H9 (cell line): ENCODE measurements at regions not wholly inside any gene's neighbourhood (a gene's known extent, or its start where the extent isn't known, plus 50 kb on each side); places are given as distances from the start of the nearest gene placed in this dataset.

Experiments used
- DNase-seq: peaks from one replicate; pipeline ENCODE4 v3.0.0-alpha.2; 2017
- H2AFZ ChIP-seq: one replicate; pipeline ENCODE4 v1.6.1; 2013; ENCODE audit warnings: mild to moderate bottlenecking, low read length, control low read depth, moderate library complexity
- H2AK5ac ChIP-seq: 2 replicates; pipeline ENCODE4 v1.6.1; 2013; ENCODE audit warnings: low read length, control low read depth, mixed read lengths; ENCODE audit not compliant: insufficient read length
- H2BK120ac ChIP-seq: one replicate; pipeline ENCODE4 v1.6.1; 2013; ENCODE audit warnings: low read depth, mild to moderate bottlenecking, low read length, control low read depth, inconsistent platforms; ENCODE audit not compliant: poor library complexity, severe bottlenecking
- H2BK12ac ChIP-seq: 2 replicates; pipeline ENCODE4 v1.6.1; 2013; ENCODE audit warnings: low read length, control low read depth, mixed read lengths, low read depth; ENCODE audit not compliant: insufficient read length
- H2BK15ac ChIP-seq: 2 replicates; pipeline ENCODE4 v1.6.1; 2013; ENCODE audit warnings: low read depth, low read length, control low read depth
- H2BK20ac ChIP-seq: one replicate; pipeline ENCODE4 v1.6.1; 2013; ENCODE audit warnings: low read depth, mild to moderate bottlenecking, low read length, control low read depth, inconsistent platforms; ENCODE audit not compliant: poor library complexity, severe bottlenecking
- H2BK5ac ChIP-seq: 2 replicates; pipeline ENCODE4 v1.6.1; 2013; ENCODE audit warnings: low read length, control low read depth, mixed read lengths; ENCODE audit not compliant: insufficient read length
- H3K14ac ChIP-seq: 2 replicates; pipeline ENCODE4 v1.6.1; 2013; ENCODE audit warnings: low read length, control low read depth; ENCODE audit not compliant: insufficient read depth
- H3K18ac ChIP-seq: 2 replicates; pipeline ENCODE4 v1.6.1; 2013; ENCODE audit warnings: low read depth, mild to moderate bottlenecking, mixed read lengths, low read length, control low read depth; ENCODE audit not compliant: insufficient read length
- H3K23ac ChIP-seq: 2 replicates; pipeline ENCODE4 v1.6.1; 2013; ENCODE audit warnings: low read length, control low read depth, mixed read lengths, low read depth; ENCODE audit not compliant: insufficient read length
- H3K23me2 ChIP-seq: 2 replicates; pipeline ENCODE4 v1.6.1; 2013; ENCODE audit warnings: low read depth, mild to moderate bottlenecking, mixed read lengths, low read length, control low read depth; ENCODE audit not compliant: insufficient read length, poor library complexity, severe bottlenecking
- H3K27ac ChIP-seq: 2 replicates; pipeline ENCODE4 v1.5.1; 2013; ENCODE audit warnings: low read length, control low read depth, mixed read lengths, low read depth; ENCODE audit not compliant: insufficient read length
- H3K27me3 ChIP-seq: 2 replicates; pipeline ENCODE4 v1.6.1; 2013; ENCODE audit warnings: low read length, control low read depth, inconsistent platforms; ENCODE audit not compliant: insufficient read depth
- H3K4ac ChIP-seq: 2 replicates; pipeline ENCODE4 v1.6.1; 2013; ENCODE audit warnings: low read depth, mild to moderate bottlenecking, control low read depth, inconsistent platforms, low read length, moderate library complexity
- H3K4me1 ChIP-seq: 2 replicates; pipeline ENCODE4 v1.6.1; 2013; ENCODE audit warnings: low read length, control low read depth, inconsistent platforms; ENCODE audit not compliant: insufficient read depth
- H3K4me2 ChIP-seq: 2 replicates; pipeline ENCODE4 v1.6.1; 2013; ENCODE audit warnings: low read length, control low read depth, mixed read lengths; ENCODE audit not compliant: insufficient read length, insufficient read depth
- H3K56ac ChIP-seq: 2 replicates; pipeline ENCODE4 v1.6.1; 2013; ENCODE audit warnings: low read depth, mild to moderate bottlenecking, mixed read lengths, low read length, control low read depth; ENCODE audit not compliant: insufficient read length
- H3K79me1 ChIP-seq: 2 replicates; pipeline ENCODE4 v1.6.1; 2013; ENCODE audit warnings: low read depth, mild to moderate bottlenecking, moderate library complexity, low read length, control low read depth, inconsistent platforms; ENCODE audit not compliant: insufficient read depth, poor library complexity, severe bottlenecking
- H3K79me2 ChIP-seq: 2 replicates; pipeline ENCODE4 v1.6.1; 2013; ENCODE audit warnings: low read length, control low read depth, inconsistent platforms; ENCODE audit not compliant: insufficient read depth
- H3K9ac ChIP-seq: 2 replicates; pipeline ENCODE4 v1.6.1; 2013; ENCODE audit warnings: low read length, control low read depth, mixed read lengths; ENCODE audit not compliant: insufficient read length; ENCODE audit errors: extremely low read depth
- H3K9me3 ChIP-seq: one replicate; pipeline ENCODE4 v1.6.1; 2013; ENCODE audit warnings: low read depth, low read length, inconsistent platforms; ENCODE audit not compliant: control insufficient read depth
- H3T11ph ChIP-seq: one replicate; pipeline ENCODE4 v1.6.1; 2013; ENCODE audit warnings: mild to moderate bottlenecking, low read length, control low read depth, inconsistent platforms
- H4K20me1 ChIP-seq: one replicate; pipeline ENCODE4 v1.6.1; 2013; ENCODE audit not compliant: control insufficient read depth, insufficient read length, insufficient read depth
- H4K5ac ChIP-seq: 2 replicates; pipeline ENCODE4 v1.6.1; 2013; ENCODE audit warnings: low read depth, mild to moderate bottlenecking, mixed read lengths, low read length, control low read depth; ENCODE audit not compliant: insufficient read length
- H4K8ac ChIP-seq: replicated peaks from 2 replicates; pipeline ENCODE4 v1.6.1; 2013; ENCODE audit warnings: low read length, control low read depth, mixed read lengths, low read depth; ENCODE audit not compliant: insufficient read length
- H4K91ac ChIP-seq: 2 replicates; pipeline ENCODE4 v1.6.1; 2013; ENCODE audit warnings: low read depth, mild to moderate bottlenecking, moderate library complexity, mixed read lengths, low read length, control low read depth; ENCODE audit not compliant: insufficient read length
- H3K27ac Mint-ChIP-seq, 3 experiments: 2 replicates in 2 of 3; 3 replicates in 1 of 3; pipeline ENCODE4 v1.8.0; 2020 to 2021; ENCODE audit warnings: mixed read lengths in 3 of 3, mild to moderate bottlenecking in 1 of 3, moderate library complexity in 1 of 3
- H3K27me3 Mint-ChIP-seq: 2 replicates; pipeline ENCODE4 v1.8.0; 2021; ENCODE audit warnings: low read depth, mild to moderate bottlenecking, moderate library complexity, mixed read lengths
- H3K36me3 Mint-ChIP-seq, 3 experiments: 2 replicates in 2 of 3; 3 replicates in 1 of 3; pipeline ENCODE4 v1.8.0; 2020 to 2021; ENCODE audit warnings: low read depth in 3 of 3, mixed read lengths in 3 of 3; ENCODE audit not compliant: insufficient read depth in 1 of 3
- H3K4me1 Mint-ChIP-seq, 2 experiments: 2 replicates each; pipeline ENCODE4 v1.8.0; 2020; ENCODE audit warnings: mixed read lengths in 2 of 2
- H3K4me3 Mint-ChIP-seq, 2 experiments: 2 replicates in 1 of 2; 3 replicates in 1 of 2; pipeline ENCODE4 v1.8.0; 2020 to 2021; ENCODE audit warnings: mild to moderate bottlenecking in 2 of 2, mixed read lengths in 2 of 2, moderate library complexity in 1 of 2
- H3K9me3 Mint-ChIP-seq, 2 experiments: 2 replicates in 1 of 2; 3 replicates in 1 of 2; pipeline ENCODE4 v1.8.0; 2020; ENCODE audit warnings: mild to moderate bottlenecking in 2 of 2, mixed read lengths in 2 of 2, moderate library complexity in 1 of 2
- WGBS: extraction: QIAGEN DNeasy Blood & Tissue Kit; methylation state at CpG from one replicate; pipeline ENCODE4 v1.1.7; 2013; ENCODE audit warnings: missing lambda C conversion rate, low lambda C conversion rate, mixed read lengths; ENCODE audit not compliant: insufficient read length; ENCODE audit errors: extremely low coverage; 5-methylcytosine and 5-hydroxymethylcytosine counted together
- TF ChIP-seq, protein P1 (sequence below): fragments of 200-600 bp; sonication (generic); conservative IDR thresholded peaks from 3 replicates; pipeline ENCODE4 v1.8.0; 2021; ENCODE audit warnings: antibody characterized with exemption, mild to moderate bottlenecking

DNA sequence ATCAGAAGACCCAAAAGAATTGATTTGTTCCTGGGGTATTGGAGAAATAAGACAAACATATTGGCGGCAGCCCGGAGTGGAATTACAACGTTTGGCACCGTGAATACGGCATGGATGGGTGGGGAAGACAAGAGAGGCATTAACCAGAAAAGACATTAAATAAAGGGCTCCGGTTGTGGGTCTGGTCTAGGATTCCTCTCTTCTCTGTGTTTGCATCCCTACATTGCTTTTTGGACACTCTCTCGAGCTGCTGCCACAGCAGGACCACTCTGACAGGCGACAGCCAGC, 138.7 kb upstream of the PALM2AKAP2 start:
- no CpG with 5 or more reads among the region's 8 CpGs for WGBS
- H3K56ac ChIP-seq = no peak overlapping the region
- H3K23me2 ChIP-seq = peaks cover 9% of the 10 kb centered on the region
- Mint-ChIP-seq H3K4me1 (peaks cover 25 to 28% of the 10 kb centered on the region in 2 experiments), H3K36me3 (peaks cover 6 to 13% (median 10%) of the 10 kb centered on the region in 3 experiments; a peak in 5 of 7 replicates), H3K27me3 (peaks cover 66% of the 10 kb centered on the region), H3K4me3 (peak overlapping the region; percentile 67 to 81), H3K9me3 (peaks cover 10 to 13% of the 10 kb centered on the region in 2 experiments; a peak in 4 of 5 replicates), H3K27ac (no peak overlapping the region)
- no peak overlapping the region for H3K14ac ChIP-seq
- H3K4ac ChIP-seq = no peak overlapping the region
- no peak overlapping the region for H2BK120ac ChIP-seq
- no peak overlapping the region for H3K27ac ChIP-seq
- no peak overlapping the region for H2BK15ac ChIP-seq
- H3K23ac ChIP-seq = no peak overlapping the region
- no peaks in the 10 kb centered on the region for H3K9me3 ChIP-seq
- H3K4me1 ChIP-seq = no peaks in the 10 kb centered on the region; the same call in 1 of the 2 replicates
- H3T11ph ChIP-seq = no peak overlapping the region
- no peak overlapping the region for H4K91ac ChIP-seq
- no peaks in the 10 kb centered on the region for H3K79me1 ChIP-seq
- H2AFZ ChIP-seq = no peak overlapping the region
- no peak overlapping the region for H4K5ac ChIP-seq
- no peak overlapping the region for H3K18ac ChIP-seq
- peaks cover 30% of the 10 kb centered on the region; the same call in 1 of the 2 replicates for H3K27me3 ChIP-seq
- peak overlapping the region; percentile 52 for H3K4me2 ChIP-seq
- no peaks in the 10 kb centered on the region for H4K20me1 ChIP-seq
- H3K79me2 ChIP-seq = no peaks in the 10 kb centered on the region
- H3K9ac ChIP-seq = no peak overlapping the region
- no peak overlapping the region for H4K8ac ChIP-seq
- no peak overlapping the region for H2AK5ac ChIP-seq
- no peak for DNase-seq
- TF ChIP-seq, protein P1, sequence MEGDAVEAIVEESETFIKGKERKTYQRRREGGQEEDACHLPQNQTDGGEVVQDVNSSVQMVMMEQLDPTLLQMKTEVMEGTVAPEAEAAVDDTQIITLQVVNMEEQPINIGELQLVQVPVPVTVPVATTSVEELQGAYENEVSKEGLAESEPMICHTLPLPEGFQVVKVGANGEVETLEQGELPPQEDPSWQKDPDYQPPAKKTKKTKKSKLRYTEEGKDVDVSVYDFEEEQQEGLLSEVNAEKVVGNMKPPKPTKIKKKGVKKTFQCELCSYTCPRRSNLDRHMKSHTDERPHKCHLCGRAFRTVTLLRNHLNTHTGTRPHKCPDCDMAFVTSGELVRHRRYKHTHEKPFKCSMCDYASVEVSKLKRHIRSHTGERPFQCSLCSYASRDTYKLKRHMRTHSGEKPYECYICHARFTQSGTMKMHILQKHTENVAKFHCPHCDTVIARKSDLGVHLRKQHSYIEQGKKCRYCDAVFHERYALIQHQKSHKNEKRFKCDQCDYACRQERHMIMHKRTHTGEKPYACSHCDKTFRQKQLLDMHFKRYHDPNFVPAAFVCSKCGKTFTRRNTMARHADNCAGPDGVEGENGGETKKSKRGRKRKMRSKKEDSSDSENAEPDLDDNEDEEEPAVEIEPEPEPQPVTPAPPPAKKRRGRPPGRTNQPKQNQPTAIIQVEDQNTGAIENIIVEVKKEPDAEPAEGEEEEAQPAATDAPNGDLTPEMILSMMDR = no peak
- no peak overlapping the region for H2BK12ac ChIP-seq
- no peak overlapping the region for H2BK20ac ChIP-seq
- H2BK5ac ChIP-seq = no peak overlapping the region
